C4-2B (cell line): ENCODE measurements at regions not wholly inside any gene's neighbourhood (a gene's known extent, or its start where the extent isn't known, plus 50 kb on each side); places are given as distances from the start of the nearest gene placed in this dataset.

Experiments used
- H3K27ac ChIP-seq: fragments of 450-650 bp; 2 replicates; pipeline ENCODE4 v1.5.1; 2017
- ZFX ChIP-seq: fragments of 450-650 bp; IDR thresholded peaks from 2 replicates; pipeline ENCODE4 v1.6.1; 2017
- TF ChIP-seq, protein P1 (sequence below): fragments of 450-650 bp; conservative IDR thresholded peaks from 2 replicates; pipeline ENCODE4 v1.5.1; 2017; ENCODE audit warnings: mild to moderate bottlenecking

- TF ChIP-seq, protein P1, sequence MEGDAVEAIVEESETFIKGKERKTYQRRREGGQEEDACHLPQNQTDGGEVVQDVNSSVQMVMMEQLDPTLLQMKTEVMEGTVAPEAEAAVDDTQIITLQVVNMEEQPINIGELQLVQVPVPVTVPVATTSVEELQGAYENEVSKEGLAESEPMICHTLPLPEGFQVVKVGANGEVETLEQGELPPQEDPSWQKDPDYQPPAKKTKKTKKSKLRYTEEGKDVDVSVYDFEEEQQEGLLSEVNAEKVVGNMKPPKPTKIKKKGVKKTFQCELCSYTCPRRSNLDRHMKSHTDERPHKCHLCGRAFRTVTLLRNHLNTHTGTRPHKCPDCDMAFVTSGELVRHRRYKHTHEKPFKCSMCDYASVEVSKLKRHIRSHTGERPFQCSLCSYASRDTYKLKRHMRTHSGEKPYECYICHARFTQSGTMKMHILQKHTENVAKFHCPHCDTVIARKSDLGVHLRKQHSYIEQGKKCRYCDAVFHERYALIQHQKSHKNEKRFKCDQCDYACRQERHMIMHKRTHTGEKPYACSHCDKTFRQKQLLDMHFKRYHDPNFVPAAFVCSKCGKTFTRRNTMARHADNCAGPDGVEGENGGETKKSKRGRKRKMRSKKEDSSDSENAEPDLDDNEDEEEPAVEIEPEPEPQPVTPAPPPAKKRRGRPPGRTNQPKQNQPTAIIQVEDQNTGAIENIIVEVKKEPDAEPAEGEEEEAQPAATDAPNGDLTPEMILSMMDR: no peak
- H3K27ac ChIP-seq: no peak overlapping the region
Measured at GRCh38 chr12:90000721-90001120, 292.1 kb upstream of the ATP2B1 start.

DNA sequence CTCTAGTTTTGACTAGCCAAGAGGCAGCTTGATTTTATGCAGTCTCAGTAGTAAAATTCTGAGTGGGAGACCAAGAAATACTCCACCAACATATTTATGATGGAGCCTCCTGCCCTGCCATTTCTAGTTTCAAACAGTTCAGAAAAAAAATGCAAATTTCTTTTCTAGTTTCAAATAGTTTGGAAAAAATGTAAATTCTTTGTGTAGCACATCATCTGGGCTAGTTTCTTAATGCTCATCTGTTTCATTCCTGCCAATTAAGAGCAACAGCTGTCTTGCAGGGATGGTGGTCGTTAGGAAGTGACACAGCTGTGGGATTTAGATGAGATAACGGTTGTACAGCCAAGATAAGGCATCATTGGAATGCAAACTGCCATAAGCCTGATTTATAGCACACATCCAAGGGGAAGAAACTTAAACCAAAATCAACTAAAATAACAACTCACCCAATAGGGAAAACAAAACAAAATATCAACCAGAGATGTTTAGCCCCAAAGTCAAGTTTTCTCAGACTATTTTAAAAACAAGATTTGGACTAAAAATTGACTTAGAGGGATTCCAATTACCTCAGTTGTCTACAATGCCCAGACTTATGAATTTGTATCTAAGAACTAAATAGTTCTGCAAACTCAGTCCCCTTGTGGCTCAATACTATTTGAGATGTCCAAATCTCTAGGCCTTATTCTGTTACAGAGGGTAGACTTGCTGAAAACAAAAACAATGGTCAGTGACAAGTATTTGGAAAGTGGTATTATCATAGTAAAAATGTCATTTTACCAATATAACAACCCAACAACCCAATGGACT, 291.3 kb upstream of the ATP2B1 start:
- H3K27ac ChIP-seq: no peak overlapping the region
- TF ChIP-seq, protein P1: no peak
- no peak for TF ChIP-seq ZFX

GRCh38 chr12:89995870-89996269, 287.2 kb upstream of the ATP2B1 start:
- TF ChIP-seq, protein P1: no peak
- TF ChIP-seq ZFX: no peak
- H3K27ac ChIP-seq: no peak overlapping the region

DNA sequence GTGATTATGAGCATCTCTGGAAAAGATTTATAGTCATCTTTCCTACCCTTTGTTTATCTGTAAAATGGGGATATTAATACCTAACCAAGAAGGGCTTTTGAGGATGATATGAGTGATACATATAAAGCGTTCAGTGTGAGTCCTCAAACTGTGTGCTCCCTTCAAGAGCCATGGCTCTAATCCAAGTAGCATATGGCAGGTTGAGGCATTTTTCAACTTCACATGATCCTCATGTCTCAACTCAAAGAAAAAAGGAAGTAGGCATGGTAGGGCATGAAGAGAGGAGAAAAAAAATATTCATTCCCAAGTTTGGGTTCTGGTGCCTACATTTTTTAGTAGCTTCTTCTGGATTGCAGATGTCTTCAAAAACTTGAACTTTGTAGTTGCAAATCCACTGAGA, 286.3 kb upstream of the ATP2B1 start:
- TF ChIP-seq, protein P1: no peak
- TF ChIP-seq ZFX: no peak
- no peak overlapping the region for H3K27ac ChIP-seq

DNA sequence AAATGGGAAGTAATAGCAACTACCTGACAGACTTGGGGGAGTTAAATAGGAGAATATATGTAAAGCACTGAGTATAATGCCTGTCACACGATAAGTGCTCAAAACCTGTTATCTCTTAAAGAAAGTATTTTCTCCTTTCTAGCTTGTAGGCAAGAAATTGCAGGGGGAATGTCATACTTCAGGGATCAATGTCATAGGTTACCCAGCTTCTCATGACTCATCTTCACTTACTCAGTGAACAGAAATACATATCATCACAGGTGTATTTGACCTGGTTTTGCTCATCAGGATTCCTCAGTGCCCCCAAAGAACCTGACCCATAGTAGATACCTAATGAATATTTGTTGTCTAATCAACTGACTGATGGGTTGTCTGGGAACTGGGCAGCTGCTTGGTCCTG, 285.0 kb upstream of the ATP2B1 start:
- no peak overlapping the region for H3K27ac ChIP-seq
- no peak for TF ChIP-seq ZFX
- TF ChIP-seq, protein P1: no peak

- no peak for TF ChIP-seq ZFX
- TF ChIP-seq, protein P1: no peak
- no peak overlapping the region for H3K27ac ChIP-seq
Measured at GRCh38 chr12:89992668-89993451, 284.2 kb upstream of the ATP2B1 start.
